Inflammatory macrophage treated with lipopolysaccharide for 4 hours (primary cell): ENCODE measurements at regions not wholly inside any gene's neighbourhood (a gene's known extent, or its start where the extent isn't known, plus 50 kb on each side); places are given as distances from the start of the nearest gene placed in this dataset.

ENCODE experiments used
- DNase-seq: peaks from one replicate; pipeline ENCODE4 v3.0.0-alpha.2; 2020

DNA sequence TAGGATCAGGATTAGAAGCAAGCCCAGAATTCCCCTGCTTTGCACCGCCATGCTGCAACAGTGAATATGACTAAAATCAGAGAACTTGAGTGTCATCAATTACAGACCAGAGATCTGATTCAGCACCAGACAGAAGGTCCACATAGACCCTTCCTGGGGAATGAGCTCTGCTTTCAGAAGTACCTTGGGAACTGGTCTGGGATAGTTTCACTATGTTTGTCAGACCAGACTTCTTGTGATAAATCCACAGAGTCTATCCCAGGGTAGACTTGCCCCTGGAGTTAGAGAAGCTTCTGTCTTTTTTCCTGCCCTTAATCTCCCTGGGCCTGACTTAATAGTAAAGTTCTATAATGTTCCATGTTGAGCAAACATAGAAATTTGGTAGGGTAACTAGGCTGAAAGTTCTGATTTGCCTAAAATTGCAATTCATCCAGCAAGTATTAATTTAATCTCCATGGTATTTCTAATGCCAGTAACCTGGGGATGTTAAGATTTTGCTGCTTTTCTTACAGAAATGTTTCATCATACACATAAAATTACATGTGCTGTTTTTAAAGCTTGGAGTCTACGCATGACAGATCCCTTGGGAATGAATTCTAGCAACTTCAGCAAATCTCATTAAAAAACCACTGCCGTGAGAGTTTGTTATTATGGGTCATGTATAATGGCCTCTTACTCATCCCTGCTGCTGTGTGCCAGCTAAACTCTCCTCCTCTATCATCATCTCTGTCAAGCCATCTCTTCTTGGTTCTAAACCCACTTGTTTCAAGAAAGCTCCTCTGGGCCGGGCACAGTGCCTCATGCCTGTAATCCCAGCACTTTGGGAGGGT, 61.3 kb upstream of the METAP2 start:
- DNase-seq: no peak

- DNase-seq: no peak
Observed at GRCh38 chr12:95413576-95413975, 60.4 kb upstream of the METAP2 start.

- no peak for DNase-seq
Observed at GRCh38 chr12:95415451-95415850, 58.5 kb upstream of the METAP2 start.

- no peak for DNase-seq
Observed at GRCh38 chr12:95416111-95416636, 57.8 kb upstream of the METAP2 start.

- DNase-seq: peak; percentile 34
Observed at GRCh38 chr12:95417372-95417771, 56.6 kb upstream of the METAP2 start.

GRCh38 chr12:95418142-95418541, 55.8 kb upstream of the METAP2 start:
- no peak for DNase-seq
